DMS 273 (cell line): ENCODE measurements at regions not wholly inside any gene's neighbourhood (a gene's known extent, or its start where the extent isn't known, plus 50 kb on each side); places are given as distances from the start of the nearest gene placed in this dataset.

Experiments
- DNase-seq: peaks from one replicate; lab custom pipeline; 2025; ENCODE audit not compliant: unreplicated experiment; lab: John Stamatoyannopoulos, UW

- DNase-seq: no peak
Measured at GRCh38 chr20:12265662-12266061, 348.0 kb downstream of the BTBD3 start.

- DNase-seq: no peak
Measured at GRCh38 chr20:12269579-12269978, 351.9 kb downstream of the BTBD3 start.

GRCh38 chr20:12270863-12271262, 353.2 kb downstream of the BTBD3 start:
- DNase-seq: no peak

GRCh38 chr20:12276011-12276673, 358.4 kb downstream of the BTBD3 start:
- DNase-seq: no peak

- DNase-seq: no peak
Measured at GRCh38 chr20:12287575-12287974, 369.9 kb downstream of the BTBD3 start.

GRCh38 chr20:12289465-12289864, 371.8 kb downstream of the BTBD3 start:
- DNase-seq: no peak

GRCh38 chr20:12291386-12291785, 373.7 kb downstream of the BTBD3 start:
- no peak for DNase-seq

GRCh38 chr20:12293900-12294299, 376.2 kb downstream of the BTBD3 start:
- no peak for DNase-seq

GRCh38 chr20:12294678-12295077, 377.0 kb downstream of the BTBD3 start:
- DNase-seq: no peak

GRCh38 chr20:12305188-12305950, 387.7 kb downstream of the BTBD3 start:
- DNase-seq: no peak

GRCh38 chr20:12306107-12306506, 388.4 kb downstream of the BTBD3 start:
- no peak for DNase-seq

- no peak for DNase-seq
Measured at GRCh38 chr20:12311094-12311865, 393.6 kb downstream of the BTBD3 start.

GRCh38 chr20:12315652-12316051, 398.0 kb downstream of the BTBD3 start:
- no peak for DNase-seq

GRCh38 chr20:12316794-12317193, 399.1 kb downstream of the BTBD3 start:
- DNase-seq: no peak

GRCh38 chr20:12317433-12317832, 399.7 kb downstream of the BTBD3 start:
- no peak for DNase-seq

GRCh38 chr20:12318043-12318442, 400.4 kb downstream of the BTBD3 start:
- no peak for DNase-seq

GRCh38 chr20:12321736-12322135, 404.0 kb downstream of the BTBD3 start:
- DNase-seq: no peak

- no peak for DNase-seq
Measured at GRCh38 chr20:12327205-12327604, 409.5 kb downstream of the BTBD3 start.

GRCh38 chr20:12331236-12331635, 413.5 kb downstream of the BTBD3 start:
- DNase-seq: no peak

GRCh38 chr20:12337601-12338000, 419.9 kb downstream of the BTBD3 start:
- DNase-seq: no peak

- DNase-seq: no peak
Measured at GRCh38 chr20:12345978-12346377, 428.3 kb downstream of the BTBD3 start.

- DNase-seq: no peak
Measured at GRCh38 chr20:12353842-12354241, 436.1 kb downstream of the BTBD3 start.
